ENCODE measurements at regions not wholly inside any gene's neighbourhood (a gene's known extent, or its start where the extent isn't known, plus 50 kb on each side); places are given as distances from the start of the nearest gene placed in this dataset.
A peak's percentile ranks its signal among the peaks of the same experiment; 100 is the strongest.

- intact Hi-C loops (cut with micrococcal nuclease) (loop anchor here (1.0 to 10.0 kb wide), 2 partner anchors 219 to 294 kb away; no protein-coding TSS in a partner anchor), in situ Hi-C loops (cut with MboI) (loop anchor here (10.0 kb wide), 1 partner anchor 216 kb away; no protein-coding TSS in a partner anchor)
- Histone ChIP-seq H3K9me1 (ENCODE audit: control insufficient read depth, insufficient read depth, low read length) (no peaks in the 10 kb centered on the region), H3K36me3 (ENCODE audit: control insufficient read depth, insufficient read depth, low read length) (no peaks in the 10 kb centered on the region), H3K79me2 (ENCODE audit: control insufficient read depth, insufficient read depth, low read length) (no peaks in the 10 kb centered on the region), H3K9ac (ENCODE audit: insufficient read depth in 1 of 2, low read depth in 2 of 2, low read length in 2 of 2) (no peak overlapping the region), H3K4me3 (no peak overlapping the region), H3K27me3 (ENCODE audit: control insufficient read depth in 2 of 2, insufficient read depth in 2 of 2, low read length in 2 of 2) (no peaks in the 10 kb centered on the region; a peak in 3 of 5 replicates), H3K4me2 (ENCODE audit: insufficient read depth, low read length) (no peak overlapping the region), H3K9me3 (replicated peaks; ENCODE audit: control insufficient read depth, insufficient read depth, low read depth, low read length) (no peaks in the 10 kb centered on the region), H3K4me1 (replicated peaks in 1 of 2; ENCODE audit: control insufficient read depth in 2 of 2, insufficient read depth in 2 of 2, low read length in 2 of 2) (no peaks in the 10 kb centered on the region), H2AFZ (ENCODE audit: low read depth, low read length) (no peak overlapping the region), H4K20me1 (replicated peaks; ENCODE audit: control insufficient read depth, insufficient read depth, low read length) (no peaks in the 10 kb centered on the region), H3K27ac (ENCODE audit: extremely low read depth, low read depth, low read length) (no peak overlapping the region)
- 3% methylated on average over 5 of the region's 5 CpGs for WGBS (ENCODE audit: insufficient coverage, low coverage, missing lambda C conversion rate)
- no TSS peak for BruUV-seq (replicated peaks)
- CTCF ChIA-PET (ENCODE audit: low intra/inter-chr PET ratio): interaction anchor here (2.3 kb wide), 1 partner anchor 219 kb away, joined by 7 read pairs; no protein-coding TSS in a partner anchor
- FAIRE-seq (no peak), DNase-seq (ENCODE audit: extremely low read depth in 1 of 4, low spot score in 3 of 4) (peak; percentile 17 to 68 (median 22)), ATAC-seq (peak; percentile 87)
- POLR2A ChIA-PET: no interaction called here
- TF ChIP-seq BRD9 (IDR thresholded peaks at IDR 0.05; ENCODE audit: low read depth, partially characterized antibody): no peak
- TF ChIP-seq MED1 (CRISPR knock-in tag; IDR thresholded peaks at IDR 0.05; ENCODE audit: borderline replicate concordance): no peak
- TF ChIP-seq KLF16 (IDR thresholded peaks at IDR 0.05): 0 out of 2 replicates have a peak, but pooled peaks have one; percentile 14
- peak; percentile 55; the same call in 1 of the 2 replicates for TF ChIP-seq REST (IDR thresholded peaks at IDR 0.05; ENCODE audit: borderline replicate concordance)
- TF ChIP-seq REST (CRISPR knock-in tag; IDR thresholded peaks at IDR 0.05; ENCODE audit: low read depth): no peak
- no peak for TF ChIP-seq SLC30A9 (CRISPR knock-in tag; IDR thresholded peaks at IDR 0.05)
- TF ChIP-seq ZNF830 (CRISPR knock-in tag; IDR thresholded peaks at IDR 0.05): no peak
These were observed 160.4 kb upstream of the SGCG start for GRCh38 chr13:23020246-23020843.
